MM.1S (cell line): ENCODE measurements at regions not wholly inside any gene's neighbourhood (a gene's known extent, or its start where the extent isn't known, plus 50 kb on each side); places are given as distances from the start of the nearest gene placed in this dataset.

Experiments
- DNase-seq: peaks from one replicate; pipeline ENCODE4 v3.0.0-alpha.2; 2015
- H2AFZ ChIP-seq: fragments of 300-600 bp; sonication (generic); 2 replicates; pipeline ENCODE4 v1.6.0; 2016; ENCODE audit warnings: antibody characterized with exemption, low read length
- H3F3A ChIP-seq: fragments of 300-600 bp; sonication (generic); 2 replicates; pipeline ENCODE4 v1.6.1; 2016; ENCODE audit warnings: mild to moderate bottlenecking, antibody characterized with exemption, low read length, moderate library complexity, mixed read lengths; ENCODE audit not compliant: insufficient read depth
- H3K27ac ChIP-seq: fragments of 300-600 bp; sonication (generic); 2 replicates; pipeline ENCODE4 v1.5.1; 2016; ENCODE audit warnings: mild to moderate bottlenecking, low read length
- H3K27me3 ChIP-seq: fragments of 300-600 bp; sonication (generic); replicated peaks from 2 replicates; pipeline ENCODE4 v1.6.0; 2016; ENCODE audit warnings: low read length; ENCODE audit not compliant: insufficient read depth
- H3K36me3 ChIP-seq: fragments of 300-600 bp; sonication (generic); replicated peaks from 2 replicates; pipeline ENCODE4 v1.6.1; 2016; ENCODE audit warnings: mild to moderate bottlenecking, low read length, mixed read lengths; ENCODE audit not compliant: insufficient read depth
- H3K4me1 ChIP-seq: fragments of 300-600 bp; sonication (generic); 2 replicates; pipeline ENCODE4 v1.6.1; 2016; ENCODE audit warnings: low read length, mixed read lengths
- H3K4me2 ChIP-seq: fragments of 300-600 bp; sonication (generic); 2 replicates; pipeline ENCODE4 v1.6.0; 2016; ENCODE audit warnings: low read depth, low read length
- H3K4me3 ChIP-seq: fragments of 300-600 bp; sonication (generic); 2 replicates; pipeline ENCODE4 v1.5.1; 2016; ENCODE audit warnings: low read length, mixed read lengths
- H3K79me2 ChIP-seq: fragments of 300-600 bp; sonication (generic); 2 replicates; pipeline ENCODE4 v1.6.1; 2016; ENCODE audit warnings: mixed run types, low read length, mixed read lengths
- H3K9ac ChIP-seq: fragments of 300-600 bp; sonication (generic); 2 replicates; pipeline ENCODE4 v1.6.1; 2016; ENCODE audit warnings: low read length, mixed read lengths
- H3K9me2 ChIP-seq: fragments of 300-600 bp; sonication (generic); replicated peaks from 2 replicates; pipeline ENCODE4 v1.6.1; 2016; ENCODE audit warnings: mild to moderate bottlenecking, low read length, mixed read lengths; ENCODE audit not compliant: insufficient read depth
- H3K9me3 ChIP-seq: fragments of 300-600 bp; sonication (generic); replicated peaks from 2 replicates; pipeline ENCODE4 v1.6.1; 2016; ENCODE audit warnings: mild to moderate bottlenecking, low read length, mixed read lengths; ENCODE audit not compliant: insufficient read depth
- H4K20me1 ChIP-seq: fragments of 300-600 bp; sonication (generic); 2 replicates; pipeline ENCODE4 v1.6.1; 2016; ENCODE audit warnings: mild to moderate bottlenecking, low read length, moderate library complexity, mixed read lengths; ENCODE audit not compliant: insufficient read depth
- EZH2 ChIP-seq: fragments of 300-600 bp; sonication (generic); optimal IDR thresholded peaks from 2 replicates; pipeline ENCODE3; 2017; ENCODE audit warnings: low read depth, mild to moderate bottlenecking, antibody characterized with exemption, low read length, mixed read lengths
- EZH2phosphoT487 ChIP-seq: fragments of 300-600 bp; sonication (generic); IDR thresholded peaks from 2 replicates; pipeline ENCODE4 v1.6.1; 2018; ENCODE audit warnings: antibody characterized with exemption, low read length
- TF ChIP-seq, protein P1 (sequence below): fragments of 300-600 bp; sonication (generic); IDR thresholded peaks from 2 replicates; pipeline ENCODE4 v1.5.1; 2016; ENCODE audit warnings: antibody characterized with exemption, low read length, mixed read lengths

DNA sequence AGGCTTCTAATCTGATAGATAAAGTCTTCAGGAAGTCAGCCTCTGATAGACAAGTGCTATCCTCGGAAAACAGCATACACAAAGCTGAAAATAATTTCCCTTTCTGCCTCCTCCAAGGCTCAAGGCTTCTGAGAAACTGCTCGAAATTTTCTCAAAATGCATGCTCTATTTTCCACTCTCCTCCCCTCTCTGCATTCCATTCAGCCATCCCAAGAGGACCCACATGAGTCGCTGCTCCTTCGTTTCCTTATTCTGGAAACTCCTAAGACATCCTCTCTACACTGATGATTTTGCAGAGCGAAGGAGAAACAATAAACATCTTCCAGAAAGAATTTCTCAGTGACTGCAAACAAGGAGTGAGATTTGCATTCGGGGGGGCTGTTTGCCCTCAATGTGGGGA, 92.2 kb upstream of the SFSWAP start:
- Histone ChIP-seq H3K27ac (no peak overlapping the region), H3K27me3 (peaks cover 25% of the 10 kb centered on the region), H3K9me2 (no peaks in the 10 kb centered on the region)

DNA sequence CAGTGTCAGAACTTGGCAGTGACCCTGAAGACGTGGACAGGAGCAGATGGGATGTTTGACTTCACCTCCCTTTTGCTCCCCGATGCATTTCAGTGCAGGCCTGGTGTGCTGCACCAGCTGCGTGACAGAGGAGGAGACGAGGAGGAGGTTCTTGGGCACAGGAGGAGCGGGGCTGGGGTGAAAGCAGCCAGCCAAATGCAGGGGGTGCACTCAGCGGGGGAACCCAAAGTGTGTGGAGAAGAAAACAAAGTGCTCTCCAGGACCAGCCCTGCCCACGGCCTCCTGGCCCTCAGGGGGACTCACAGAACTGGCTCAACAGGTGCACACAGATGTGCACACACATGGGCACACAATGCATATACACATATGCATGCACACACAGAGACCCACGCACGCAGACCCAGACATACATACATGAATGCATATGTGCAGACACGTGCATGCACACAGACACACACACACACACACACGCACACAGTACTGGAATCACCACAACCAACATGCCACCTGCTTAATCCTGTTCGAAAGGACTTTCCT, 91.7 kb upstream of the SFSWAP start:
- no peak for DNase-seq
- no peak overlapping the region for H3K27ac ChIP-seq
- TF ChIP-seq EZH2phosphoT487 (no peak), EZH2 (no peak)
- TF ChIP-seq, protein P1, sequence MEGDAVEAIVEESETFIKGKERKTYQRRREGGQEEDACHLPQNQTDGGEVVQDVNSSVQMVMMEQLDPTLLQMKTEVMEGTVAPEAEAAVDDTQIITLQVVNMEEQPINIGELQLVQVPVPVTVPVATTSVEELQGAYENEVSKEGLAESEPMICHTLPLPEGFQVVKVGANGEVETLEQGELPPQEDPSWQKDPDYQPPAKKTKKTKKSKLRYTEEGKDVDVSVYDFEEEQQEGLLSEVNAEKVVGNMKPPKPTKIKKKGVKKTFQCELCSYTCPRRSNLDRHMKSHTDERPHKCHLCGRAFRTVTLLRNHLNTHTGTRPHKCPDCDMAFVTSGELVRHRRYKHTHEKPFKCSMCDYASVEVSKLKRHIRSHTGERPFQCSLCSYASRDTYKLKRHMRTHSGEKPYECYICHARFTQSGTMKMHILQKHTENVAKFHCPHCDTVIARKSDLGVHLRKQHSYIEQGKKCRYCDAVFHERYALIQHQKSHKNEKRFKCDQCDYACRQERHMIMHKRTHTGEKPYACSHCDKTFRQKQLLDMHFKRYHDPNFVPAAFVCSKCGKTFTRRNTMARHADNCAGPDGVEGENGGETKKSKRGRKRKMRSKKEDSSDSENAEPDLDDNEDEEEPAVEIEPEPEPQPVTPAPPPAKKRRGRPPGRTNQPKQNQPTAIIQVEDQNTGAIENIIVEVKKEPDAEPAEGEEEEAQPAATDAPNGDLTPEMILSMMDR, result no peak
- H2AFZ ChIP-seq, result no peak overlapping the region
- H3K9me2 ChIP-seq, result no peaks in the 10 kb centered on the region
- no peak overlapping the region for H3K9ac ChIP-seq
- H3K36me3 ChIP-seq, result no peaks in the 10 kb centered on the region
- H4K20me1 ChIP-seq, result no peaks in the 10 kb centered on the region
- no peaks in the 10 kb centered on the region for H3K9me3 ChIP-seq
- H3K79me2 ChIP-seq, result no peaks in the 10 kb centered on the region
- H3K27me3 ChIP-seq, result peaks cover 25% of the 10 kb centered on the region
- no peak overlapping the region for H3K4me3 ChIP-seq
- no peak overlapping the region for H3K4me2 ChIP-seq
- no peaks in the 10 kb centered on the region for H3F3A ChIP-seq
- no peaks in the 10 kb centered on the region; the same call in 1 of the 2 replicates for H3K4me1 ChIP-seq

More for the DNA sequence above, 92.2 kb upstream of the SFSWAP start:
- Histone ChIP-seq H3K4me1 (no peaks in the 10 kb centered on the region; the same call in 1 of the 2 replicates), H3K36me3 (no peaks in the 10 kb centered on the region), H3K4me3 (no peak overlapping the region), H3K9ac (no peak overlapping the region), H3K4me2 (no peak overlapping the region), H4K20me1 (no peaks in the 10 kb centered on the region), H3K79me2 (no peaks in the 10 kb centered on the region), H3K9me3 (no peaks in the 10 kb centered on the region), H2AFZ (no peak overlapping the region), H3F3A (no peaks in the 10 kb centered on the region)
- TF ChIP-seq, protein P1, result no peak
- no peak for TF ChIP-seq EZH2
- no peak for TF ChIP-seq EZH2phosphoT487
- DNase-seq, result no peak

DNA sequence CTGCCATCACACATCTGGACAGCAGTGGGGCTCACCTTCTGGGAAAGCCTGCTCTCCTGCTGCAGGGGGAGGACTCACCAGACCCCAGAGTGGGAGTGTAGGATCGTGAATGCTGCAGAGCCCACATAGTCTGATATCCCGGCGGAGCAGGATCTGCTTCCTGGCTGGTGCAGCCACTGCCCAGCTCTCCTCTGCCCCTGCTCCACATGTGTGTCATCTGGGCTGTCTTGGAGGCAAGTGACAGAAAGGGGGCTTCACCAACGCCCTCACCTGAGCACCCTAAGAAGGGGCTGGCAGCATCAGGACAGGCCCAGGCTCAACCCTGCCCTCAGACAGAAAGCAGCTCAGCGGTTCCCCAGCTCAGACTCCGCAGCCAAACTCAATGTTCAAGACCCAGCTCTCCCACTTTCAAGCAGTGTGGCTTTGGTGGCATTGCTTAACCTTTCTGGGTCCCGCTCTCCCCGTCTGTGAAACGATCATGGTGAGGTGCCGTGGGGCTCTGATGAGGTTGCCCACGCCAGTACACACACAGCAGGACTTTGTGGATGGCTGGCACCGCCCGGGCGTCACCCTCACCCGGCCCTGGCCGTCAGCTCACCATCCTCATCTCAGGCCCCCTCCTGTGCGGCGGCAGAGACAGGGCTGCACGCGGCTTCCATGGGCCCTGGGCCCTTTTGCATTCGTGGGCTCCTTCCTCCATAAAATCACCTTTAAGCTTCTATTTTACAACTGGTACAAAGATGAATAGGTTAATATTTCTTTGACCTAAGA, 91.0 kb upstream of the SFSWAP start:
- H3K9me3 ChIP-seq, result no peaks in the 10 kb centered on the region
- no peaks in the 10 kb centered on the region for H3K9me2 ChIP-seq
- no peak overlapping the region for H3K4me3 ChIP-seq
- H4K20me1 ChIP-seq, result no peaks in the 10 kb centered on the region
- H3K79me2 ChIP-seq, result no peaks in the 10 kb centered on the region
- no peak overlapping the region for H3K9ac ChIP-seq
- no peaks in the 10 kb centered on the region for H3K36me3 ChIP-seq
- no peaks in the 10 kb centered on the region for H3K4me1 ChIP-seq
- H3K4me2 ChIP-seq, result no peak overlapping the region
- H2AFZ ChIP-seq, result no peak overlapping the region
- no peak overlapping the region for H3K27ac ChIP-seq
- peaks cover 25% of the 10 kb centered on the region for H3K27me3 ChIP-seq
- TF ChIP-seq EZH2 (no peak), EZH2phosphoT487 (no peak)
- TF ChIP-seq, protein P1, result no peak
- no peak for DNase-seq
- no peaks in the 10 kb centered on the region for H3F3A ChIP-seq
